ENCODE measurements at regions not wholly inside any gene's neighbourhood (a gene's known extent, or its start where the extent isn't known, plus 50 kb on each side); places are given as distances from the start of the nearest gene placed in this dataset.

- no peaks in the 10 kb centered on the region for H3K27me3 ChIP-seq (ENCODE audit: control insufficient read depth in 2 of 2, insufficient read depth in 2 of 2, low read length in 2 of 2)
- H3K9ac ChIP-seq (ENCODE audit: insufficient read depth in 1 of 2, low read depth in 2 of 2, low read length in 2 of 2), result no peak overlapping the region
- 0% methylated on average over 1 of the region's 1 CpG for WGBS (ENCODE audit: insufficient coverage, low coverage, missing lambda C conversion rate)
- FAIRE-seq (no peak), ATAC-seq (no peak), DNase-seq (ENCODE audit: extremely low read depth in 1 of 4, low spot score in 3 of 4) (no peak)
- H3K4me3 ChIP-seq, result no peak overlapping the region
- no peaks in the 10 kb centered on the region for H3K4me1 ChIP-seq (replicated peaks in 1 of 2; ENCODE audit: control insufficient read depth in 2 of 2, insufficient read depth in 2 of 2, low read length in 2 of 2)
- no peak overlapping the region for H2AFZ ChIP-seq (ENCODE audit: low read depth, low read length)
- H3K4me2 ChIP-seq (ENCODE audit: insufficient read depth, low read length), result no peak overlapping the region
- no TSS peak for BruUV-seq (replicated peaks)
- no peak for TF ChIP-seq LCOR (CRISPR knock-in tag; IDR thresholded peaks at IDR 0.05)
- TF ChIP-seq, protein P1, sequence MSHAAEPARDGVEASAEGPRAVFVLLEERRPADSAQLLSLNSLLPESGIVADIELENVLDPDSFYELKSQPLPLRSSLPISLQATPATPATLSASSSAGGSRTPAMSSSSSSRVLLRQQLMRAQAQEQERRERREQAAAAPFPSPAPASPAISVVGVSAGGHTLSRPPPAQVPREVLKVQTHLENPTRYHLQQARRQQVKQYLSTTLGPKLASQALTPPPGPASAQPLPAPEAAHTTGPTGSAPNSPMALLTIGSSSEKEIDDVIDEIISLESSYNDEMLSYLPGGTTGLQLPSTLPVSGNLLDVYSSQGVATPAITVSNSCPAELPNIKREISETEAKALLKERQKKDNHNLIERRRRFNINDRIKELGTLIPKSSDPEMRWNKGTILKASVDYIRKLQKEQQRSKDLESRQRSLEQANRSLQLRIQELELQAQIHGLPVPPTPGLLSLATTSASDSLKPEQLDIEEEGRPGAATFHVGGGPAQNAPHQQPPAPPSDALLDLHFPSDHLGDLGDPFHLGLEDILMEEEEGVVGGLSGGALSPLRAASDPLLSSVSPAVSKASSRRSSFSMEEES (CRISPR knock-in tag; IDR thresholded peaks at IDR 0.05), result no peak
- H3K9me3 ChIP-seq (replicated peaks; ENCODE audit: control insufficient read depth, insufficient read depth, low read depth, low read length), result no peaks in the 10 kb centered on the region; the same call in 1 of the 2 replicates
- no peaks in the 10 kb centered on the region for H3K79me2 ChIP-seq (ENCODE audit: control insufficient read depth, insufficient read depth, low read length)
- intact Hi-C loops (cut with micrococcal nuclease), result no loop called here
- no peaks in the 10 kb centered on the region for H4K20me1 ChIP-seq (replicated peaks; ENCODE audit: control insufficient read depth, insufficient read depth, low read length)
- in situ Hi-C loops (cut with MboI), result no loop called here
- H3K36me3 ChIP-seq (ENCODE audit: control insufficient read depth, insufficient read depth, low read length), result no peaks in the 10 kb centered on the region
- H3K27ac ChIP-seq (ENCODE audit: extremely low read depth, low read depth, low read length), result no peak overlapping the region
- ChIA-PET POLR2A (no interaction called here), CTCF (ENCODE audit: low intra/inter-chr PET ratio) (no interaction called here)
- no peaks in the 10 kb centered on the region for H3K9me1 ChIP-seq (ENCODE audit: control insufficient read depth, insufficient read depth, low read length)
Measured at GRCh38 chr5:18495157-18495556, 860.9 kb downstream of the TAF11L14 start.

- H3K9me1 ChIP-seq (ENCODE audit: control insufficient read depth, insufficient read depth, low read length), result no peaks in the 10 kb centered on the region
- intact Hi-C loops (cut with micrococcal nuclease), result no loop called here
Measured at GRCh38 chr5:18496041-18496440, 861.8 kb downstream of the TAF11L14 start.

More at GRCh38 chr5:18496041-18496440, 861.8 kb downstream of the TAF11L14 start:
- Histone ChIP-seq H3K9ac (ENCODE audit: insufficient read depth in 1 of 2, low read depth in 2 of 2, low read length in 2 of 2) (no peak overlapping the region), H2AFZ (ENCODE audit: low read depth, low read length) (no peak overlapping the region), H3K36me3 (ENCODE audit: control insufficient read depth, insufficient read depth, low read length) (no peaks in the 10 kb centered on the region), H3K27ac (ENCODE audit: extremely low read depth, low read depth, low read length) (no peak overlapping the region), H3K79me2 (ENCODE audit: control insufficient read depth, insufficient read depth, low read length) (no peaks in the 10 kb centered on the region), H4K20me1 (replicated peaks; ENCODE audit: control insufficient read depth, insufficient read depth, low read length) (no peaks in the 10 kb centered on the region), H3K4me3 (no peak overlapping the region), H3K27me3 (ENCODE audit: control insufficient read depth in 2 of 2, insufficient read depth in 2 of 2, low read length in 2 of 2) (no peaks in the 10 kb centered on the region), H3K4me2 (ENCODE audit: insufficient read depth, low read length) (no peak overlapping the region), H3K9me3 (replicated peaks; ENCODE audit: control insufficient read depth, insufficient read depth, low read depth, low read length) (no peaks in the 10 kb centered on the region), H3K4me1 (replicated peaks in 1 of 2; ENCODE audit: control insufficient read depth in 2 of 2, insufficient read depth in 2 of 2, low read length in 2 of 2) (no peaks in the 10 kb centered on the region)
- FAIRE-seq (no peak), DNase-seq (ENCODE audit: extremely low read depth in 1 of 4, low spot score in 3 of 4) (no peak), ATAC-seq (no peak)
- TF ChIP-seq ZNF436 (CRISPR knock-in tag; IDR thresholded peaks at IDR 0.05), result no peak
- no peak for TF ChIP-seq SP1 (CRISPR knock-in tag; IDR thresholded peaks at IDR 0.05)
- ChIA-PET POLR2A (no interaction called here), CTCF (ENCODE audit: low intra/inter-chr PET ratio) (no interaction called here)
- in situ Hi-C loops (cut with MboI), result no loop called here
- no TSS peak for BruUV-seq (replicated peaks)
